SU-DHL-6 (cell line): ENCODE measurements at regions not wholly inside any gene's neighbourhood (a gene's known extent, or its start where the extent isn't known, plus 50 kb on each side); places are given as distances from the start of the nearest gene placed in this dataset.

ENCODE experiments used
- CTCF ChIP-seq: fragments of 200-600 bp; sonication (generic); IDR thresholded peaks from one replicate; pipeline ENCODE4 v1.5.1; 2017; ENCODE audit warnings: antibody characterized with exemption, mild to moderate bottlenecking, low read length, moderate library complexity; ENCODE audit not compliant: insufficient read depth, poor library complexity, severe bottlenecking
- EZH2phosphoT487 ChIP-seq: fragments of 200-600 bp; sonication (generic), shearing (Covaris generic); conservative IDR thresholded peaks from 2 replicates; pipeline ENCODE4 v1.6.1; 2018; ENCODE audit warnings: mild to moderate bottlenecking, antibody characterized with exemption, low read length, moderate library complexity, mixed read lengths

- TF ChIP-seq CTCF (no peak), EZH2phosphoT487 (no peak)
Measured at GRCh38 chr6:16956361-16956760, 145.5 kb upstream of the STMND1 start.
